ENCODE measurements at regions not wholly inside any gene's neighbourhood (a gene's known extent, or its start where the extent isn't known, plus 50 kb on each side); places are given as distances from the start of the nearest gene placed in this dataset.
"Not testable (repeated sequence)": the region's sequence is repeated elsewhere in the genome, so short reads cannot be mapped to it uniquely, and the experiment has no call there.

DNA sequence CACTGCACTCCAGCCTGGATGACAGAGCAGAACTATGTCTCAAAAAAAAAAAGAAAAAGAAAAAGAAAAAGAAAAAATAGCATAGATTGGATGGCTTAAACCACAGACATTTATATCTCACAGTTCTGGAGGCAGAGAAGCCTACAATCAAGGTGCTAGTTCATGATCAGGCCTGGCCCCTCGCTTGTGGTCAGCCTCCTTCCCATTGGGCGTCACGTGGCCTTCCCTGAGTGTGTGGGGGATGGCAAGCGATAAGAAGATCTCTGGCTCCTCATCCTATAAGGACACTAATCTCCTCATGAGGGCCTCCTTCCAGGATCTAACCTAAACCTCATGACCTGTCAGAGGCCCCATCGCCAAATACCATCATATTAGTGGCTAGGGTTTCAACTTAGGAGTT lies 320.2 kb upstream of the SPATA31A3 start:
- H3K9me3 ChIP-seq; H3K27me3 ChIP-seq; H3K4me1 ChIP-seq; H3K27ac ChIP-seq; DNase-seq (ENCODE audit: low spot score in 2 of 2); H3K36me3 ChIP-seq; H3K4me3 ChIP-seq; intact Hi-C loops (cut with DNase I): not testable (repeated sequence)

DNA sequence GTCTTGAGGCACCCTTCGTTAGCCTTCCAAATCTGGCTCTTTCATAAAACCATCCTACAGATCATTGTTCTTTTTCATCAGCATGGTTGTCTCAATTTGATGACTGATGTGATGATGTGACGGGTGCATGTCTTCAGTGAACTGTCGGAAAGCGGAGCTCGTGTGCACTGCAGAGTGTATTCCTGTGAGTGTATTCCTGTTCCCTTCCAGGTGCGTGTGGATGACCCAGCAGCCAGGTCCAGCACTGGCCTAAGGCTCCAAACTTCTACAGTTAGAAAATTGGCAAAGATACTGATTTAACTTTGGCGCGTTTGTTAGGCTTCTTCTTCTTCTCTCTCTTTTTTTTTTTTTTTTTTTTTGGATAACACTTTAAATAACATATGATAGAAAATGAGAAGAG lies 314.8 kb upstream of the SPATA31A3 start:
- DNase-seq (ENCODE audit: low spot score in 2 of 2); H3K36me3 ChIP-seq; intact Hi-C loops (cut with DNase I); H3K4me3 ChIP-seq; H3K4me1 ChIP-seq; H3K9me3 ChIP-seq; H3K27ac ChIP-seq; H3K27me3 ChIP-seq: not testable (repeated sequence)

DNA sequence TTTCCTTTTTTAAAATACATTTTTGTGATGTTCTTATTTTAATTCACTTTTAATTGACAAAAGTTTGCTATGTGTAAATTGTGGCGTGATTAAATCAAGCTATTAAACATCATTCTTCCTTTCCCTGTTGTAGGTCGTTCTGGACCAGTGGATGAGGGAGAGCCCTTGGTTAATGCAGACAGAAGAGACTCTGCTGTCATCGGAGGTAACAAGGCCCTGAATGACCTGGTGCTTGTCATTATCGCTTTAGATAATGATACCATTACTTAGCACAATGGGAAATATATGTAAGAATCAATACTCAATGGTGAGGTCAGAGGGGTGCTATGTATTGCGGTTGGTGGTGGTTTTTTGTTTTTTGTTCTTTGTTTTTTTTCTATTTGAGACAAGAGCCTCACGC lies 296.4 kb upstream of the SPATA31A3 start:
- H3K4me1 ChIP-seq; DNase-seq (ENCODE audit: low spot score in 2 of 2); H3K27me3 ChIP-seq; H3K36me3 ChIP-seq; intact Hi-C loops (cut with DNase I); H3K27ac ChIP-seq; H3K4me3 ChIP-seq; H3K9me3 ChIP-seq: not testable (repeated sequence)

DNA sequence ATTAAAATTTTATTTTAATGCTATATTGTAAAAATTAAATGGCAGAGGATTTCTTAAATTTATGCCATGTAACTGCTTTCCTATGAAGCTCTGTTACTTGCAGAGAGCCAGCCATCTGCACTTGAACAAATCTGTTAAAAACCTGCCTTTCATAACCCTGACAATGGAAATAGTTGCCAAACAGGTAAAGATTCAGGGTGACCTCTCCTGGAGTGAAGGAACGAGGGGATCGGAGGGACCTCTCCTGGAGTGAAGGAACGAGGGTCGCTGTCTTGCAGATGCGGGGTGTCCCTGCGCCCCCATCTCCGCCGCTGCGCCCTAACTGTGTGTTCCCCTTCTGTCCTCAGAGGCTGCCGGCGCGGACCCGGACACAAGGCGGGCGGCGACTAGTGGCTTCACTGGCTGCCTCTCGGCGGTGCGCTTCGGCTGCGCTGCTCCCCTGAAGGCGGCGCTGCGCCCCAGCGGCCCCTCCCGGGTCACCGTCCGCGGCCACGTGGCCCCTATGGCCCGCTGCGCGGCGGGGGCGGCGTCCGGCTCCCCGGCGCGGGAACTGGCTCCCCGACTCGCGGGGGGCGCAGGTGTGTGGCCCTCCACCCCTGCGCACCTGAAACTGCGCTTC lies 295.9 kb upstream of the SPATA31A3 start:
- H3K27ac ChIP-seq; intact Hi-C loops (cut with DNase I); DNase-seq (ENCODE audit: low spot score in 2 of 2): not testable (repeated sequence)

DNA sequence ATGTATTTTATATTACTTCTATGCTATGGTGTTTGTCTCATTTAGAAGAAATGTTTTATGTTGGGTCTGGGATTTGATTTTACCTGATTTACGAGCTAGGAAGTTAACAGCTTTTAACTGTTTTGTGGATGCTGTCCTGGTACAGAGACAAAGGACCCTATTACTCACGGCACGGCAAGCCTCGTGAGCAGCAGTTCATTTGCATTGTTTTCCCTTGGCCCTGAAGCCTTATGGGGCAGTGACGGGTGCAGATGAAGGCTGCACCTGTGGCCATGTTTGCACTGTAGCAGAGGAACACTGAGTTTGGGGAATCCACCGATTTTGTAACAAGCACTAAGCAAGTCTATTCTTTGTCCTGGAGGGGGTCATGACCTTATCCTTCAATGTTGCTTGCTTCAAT lies 291.9 kb upstream of the SPATA31A3 start:
- H3K4me1 ChIP-seq; H3K27me3 ChIP-seq; H3K4me3 ChIP-seq; H3K27ac ChIP-seq; intact Hi-C loops (cut with DNase I); H3K36me3 ChIP-seq; DNase-seq (ENCODE audit: low spot score in 2 of 2); H3K9me3 ChIP-seq: not testable (repeated sequence)

More for the DNA sequence above, 295.9 kb upstream of the SPATA31A3 start:
- not testable (repeated sequence) for H3K27me3 ChIP-seq, H3K4me3 ChIP-seq, H3K36me3 ChIP-seq, H3K9me3 ChIP-seq, H3K4me1 ChIP-seq

- H3K4me3 ChIP-seq; H3K4me1 ChIP-seq; H3K27me3 ChIP-seq; H3K9me3 ChIP-seq; intact Hi-C loops (cut with DNase I); H3K36me3 ChIP-seq; H3K27ac ChIP-seq; DNase-seq (ENCODE audit: low spot score in 2 of 2): not testable (repeated sequence)
Observed at GRCh38 chr9:67281574-67281973, 289.2 kb upstream of the SPATA31A3 start.

- H3K36me3 ChIP-seq; H3K27ac ChIP-seq; H3K27me3 ChIP-seq; H3K9me3 ChIP-seq; intact Hi-C loops (cut with DNase I); H3K4me1 ChIP-seq; DNase-seq (ENCODE audit: low spot score in 2 of 2); H3K4me3 ChIP-seq: not testable (repeated sequence)
Observed at GRCh38 chr9:67269692-67270091, 277.3 kb upstream of the SPATA31A3 start.

GRCh38 chr9:67257894-67258293 lies 265.5 kb upstream of the SPATA31A3 start:
- intact Hi-C loops (cut with DNase I); H3K9me3 ChIP-seq; H3K27me3 ChIP-seq; DNase-seq (ENCODE audit: low spot score in 2 of 2); H3K4me1 ChIP-seq; H3K4me3 ChIP-seq; H3K27ac ChIP-seq; H3K36me3 ChIP-seq: not testable (repeated sequence)

GRCh38 chr9:67248967-67249366 lies 256.6 kb upstream of the SPATA31A3 start:
- H3K4me1 ChIP-seq; intact Hi-C loops (cut with DNase I); H3K4me3 ChIP-seq; H3K27me3 ChIP-seq; DNase-seq (ENCODE audit: low spot score in 2 of 2); H3K36me3 ChIP-seq; H3K9me3 ChIP-seq; H3K27ac ChIP-seq: not testable (repeated sequence)

- intact Hi-C loops (cut with DNase I); H3K4me3 ChIP-seq: not testable (repeated sequence)
Observed at GRCh38 chr9:67212073-67212472, 219.7 kb upstream of the SPATA31A3 start.

DNA sequence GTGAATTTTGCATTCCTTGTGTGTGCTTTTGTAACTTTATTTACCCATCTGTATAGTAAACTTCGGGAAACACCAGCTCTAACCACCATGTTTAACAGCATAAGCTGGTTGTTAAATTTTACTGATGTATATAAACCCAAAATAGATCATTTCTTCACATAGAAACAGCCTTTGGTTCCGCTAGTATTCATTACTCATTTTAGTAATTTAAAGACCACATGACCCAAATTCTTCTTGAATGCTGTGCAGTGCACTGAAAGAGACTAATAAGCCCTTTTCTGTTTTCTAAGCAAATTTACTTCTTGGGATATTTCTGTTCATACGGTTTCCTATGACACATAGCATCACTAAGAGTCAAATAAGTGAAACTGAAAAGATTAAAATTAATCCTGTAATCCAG lies 218.5 kb upstream of the SPATA31A3 start:
- H3K4me3 ChIP-seq; H3K9me3 ChIP-seq; H3K36me3 ChIP-seq; H3K27me3 ChIP-seq; intact Hi-C loops (cut with DNase I); H3K27ac ChIP-seq; DNase-seq (ENCODE audit: low spot score in 2 of 2); H3K4me1 ChIP-seq: not testable (repeated sequence)

More at GRCh38 chr9:67212073-67212472, 219.7 kb upstream of the SPATA31A3 start:
- DNase-seq (ENCODE audit: low spot score in 2 of 2); H3K27me3 ChIP-seq; H3K4me1 ChIP-seq; H3K27ac ChIP-seq; H3K9me3 ChIP-seq; H3K36me3 ChIP-seq: not testable (repeated sequence)

DNA sequence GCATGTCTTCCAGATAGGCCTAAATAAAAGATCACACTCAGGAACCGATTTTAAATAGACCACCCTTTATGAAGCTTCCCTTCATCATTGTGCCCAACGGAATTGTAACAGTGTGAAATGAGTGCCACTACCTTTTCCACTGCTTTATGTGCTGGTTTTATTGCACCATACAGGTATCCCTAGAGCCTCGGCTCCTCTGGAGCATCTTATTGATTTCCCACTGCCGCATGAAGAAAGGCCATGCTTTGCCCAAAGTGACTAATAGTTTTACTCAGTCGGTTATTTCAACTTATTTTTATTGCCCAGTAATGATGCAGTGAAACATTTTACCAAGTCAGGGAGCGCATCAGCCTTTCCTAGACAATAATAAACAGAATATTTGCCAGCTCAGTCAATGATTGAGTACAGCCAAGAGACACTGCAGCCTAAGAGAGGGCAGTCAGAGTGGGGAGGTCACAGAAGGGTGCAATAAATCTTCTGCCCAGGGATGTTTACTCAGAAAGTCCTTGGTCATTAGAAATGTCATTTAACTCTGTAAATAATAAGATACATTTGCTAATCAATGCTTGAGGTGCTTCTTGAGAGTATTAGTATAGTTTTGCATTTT lies 216.6 kb upstream of the SPATA31A3 start:
- H3K36me3 ChIP-seq; H3K27me3 ChIP-seq; H3K4me1 ChIP-seq; H3K9me3 ChIP-seq; H3K27ac ChIP-seq; intact Hi-C loops (cut with DNase I); H3K4me3 ChIP-seq; DNase-seq (ENCODE audit: low spot score in 2 of 2): not testable (repeated sequence)

- H3K4me3 ChIP-seq; H3K36me3 ChIP-seq; H3K9me3 ChIP-seq; H3K27me3 ChIP-seq; intact Hi-C loops (cut with DNase I); DNase-seq (ENCODE audit: low spot score in 2 of 2); H3K27ac ChIP-seq; H3K4me1 ChIP-seq: not testable (repeated sequence)
Observed at GRCh38 chr9:67196135-67196534, 203.8 kb upstream of the SPATA31A3 start.

GRCh38 chr9:67195357-67195756 lies 203.0 kb upstream of the SPATA31A3 start:
- H3K27me3 ChIP-seq; H3K27ac ChIP-seq; H3K4me1 ChIP-seq; DNase-seq (ENCODE audit: low spot score in 2 of 2); H3K9me3 ChIP-seq; intact Hi-C loops (cut with DNase I); H3K36me3 ChIP-seq; H3K4me3 ChIP-seq: not testable (repeated sequence)

GRCh38 chr9:67179185-67179584 lies 186.8 kb upstream of the SPATA31A3 start:
- H3K27me3 ChIP-seq; H3K9me3 ChIP-seq; H3K4me1 ChIP-seq; DNase-seq (ENCODE audit: low spot score in 2 of 2); intact Hi-C loops (cut with DNase I); H3K36me3 ChIP-seq; H3K4me3 ChIP-seq; H3K27ac ChIP-seq: not testable (repeated sequence)
